ENCODE measurements at regions not wholly inside any gene's neighbourhood (a gene's known extent, or its start where the extent isn't known, plus 50 kb on each side); places are given as distances from the start of the nearest gene placed in this dataset.

- Mint-ChIP-seq H3K27me3 (ENCODE audit: low read depth) (peaks cover 70% of the 10 kb centered on the region), H3K27ac (no peak overlapping the region), H3K9me3 (peaks cover 12% of the 10 kb centered on the region), H3K4me3 (no peak overlapping the region), H3K4me1 (peaks cover 11% of the 10 kb centered on the region), H3K36me3 (no peaks in the 10 kb centered on the region)
- no peak for TF ChIP-seq CTCF (IDR thresholded peaks at IDR 0.05; ENCODE audit: unreplicated experiment)
- DNase-seq (ENCODE audit: low spot score in 2 of 2, unreplicated experiment in 2 of 2) = no peak
Observed at GRCh38 chrX:120001787-120002186, 58.2 kb upstream of the NKAP start.

DNA sequence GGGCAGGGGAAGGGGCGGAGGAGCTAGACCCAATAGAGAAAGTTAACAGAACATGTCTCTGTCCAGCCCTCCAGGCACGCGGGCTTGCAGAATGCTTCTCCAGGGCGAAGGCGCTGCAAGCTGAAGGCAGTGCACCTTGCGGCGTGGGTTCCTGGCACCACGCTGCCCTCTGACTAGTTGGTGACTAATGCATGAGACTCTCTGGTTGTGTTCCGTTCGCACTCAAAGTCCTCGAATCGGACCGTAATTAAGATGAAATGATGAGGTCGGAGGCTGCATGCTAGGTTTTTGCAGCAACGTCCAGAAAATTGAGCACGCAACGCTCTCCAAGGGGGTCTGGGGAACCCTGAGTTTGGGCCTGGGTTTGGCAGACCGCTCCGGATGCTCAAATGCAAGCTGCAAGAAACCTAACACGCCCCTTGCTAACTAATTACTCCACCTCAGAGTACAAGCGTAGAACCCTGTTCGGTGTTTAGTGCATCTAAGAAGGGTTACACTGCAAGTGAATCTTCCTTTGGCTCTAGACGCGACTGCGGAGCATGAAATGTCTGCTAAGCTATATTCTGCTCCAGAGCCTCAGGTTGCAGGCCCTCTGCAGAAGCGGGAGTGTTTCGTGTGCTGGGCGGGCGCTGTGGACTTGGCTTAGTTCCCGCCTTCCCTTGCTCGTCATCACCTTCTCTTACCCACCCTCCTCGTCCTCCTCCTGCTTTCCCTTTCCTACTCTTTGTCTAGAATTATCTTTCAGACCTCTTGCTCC lies 57.1 kb upstream of the NKAP start:
- peaks cover 11% of the 10 kb centered on the region for H3K4me1 Mint-ChIP-seq
- H3K27ac Mint-ChIP-seq = no peak overlapping the region
- no peak overlapping the region for H3K4me3 Mint-ChIP-seq
- peaks cover 8% of the 10 kb centered on the region for H3K9me3 Mint-ChIP-seq
- H3K36me3 Mint-ChIP-seq = no peaks in the 10 kb centered on the region
- TF ChIP-seq CTCF (IDR thresholded peaks at IDR 0.05; ENCODE audit: unreplicated experiment) = no peak
- H3K27me3 Mint-ChIP-seq (ENCODE audit: low read depth) = peaks cover 82% of the 10 kb centered on the region
- DNase-seq (ENCODE audit: low spot score in 2 of 2, unreplicated experiment in 2 of 2) = no peak

- no peak for DNase-seq (ENCODE audit: low spot score in 2 of 2, unreplicated experiment in 2 of 2)
- TF ChIP-seq CTCF (IDR thresholded peaks at IDR 0.05; ENCODE audit: unreplicated experiment) = no peak
- H3K4me1 Mint-ChIP-seq = peaks cover 11% of the 10 kb centered on the region
- H3K36me3 Mint-ChIP-seq = no peaks in the 10 kb centered on the region
- no peak overlapping the region for H3K4me3 Mint-ChIP-seq
- peaks cover 93% of the 10 kb centered on the region for H3K27me3 Mint-ChIP-seq (ENCODE audit: low read depth)
- peaks cover 4% of the 10 kb centered on the region for H3K9me3 Mint-ChIP-seq
- no peak overlapping the region for H3K27ac Mint-ChIP-seq
Observed at GRCh38 chrX:119999087-119999634, 55.6 kb upstream of the NKAP start.

GRCh38 chrX:119997570-119997969 lies 54.0 kb upstream of the NKAP start:
- H3K4me1 Mint-ChIP-seq = peaks cover 11% of the 10 kb centered on the region
- no peak for TF ChIP-seq CTCF (IDR thresholded peaks at IDR 0.05; ENCODE audit: unreplicated experiment)
- H3K36me3 Mint-ChIP-seq = no peaks in the 10 kb centered on the region
- H3K9me3 Mint-ChIP-seq = peaks cover 4% of the 10 kb centered on the region
- no peak for DNase-seq (ENCODE audit: low spot score in 2 of 2, unreplicated experiment in 2 of 2)
- no peak overlapping the region for H3K4me3 Mint-ChIP-seq
- H3K27me3 Mint-ChIP-seq (ENCODE audit: low read depth) = peaks cover 94% of the 10 kb centered on the region
- no peak overlapping the region for H3K27ac Mint-ChIP-seq

- H3K36me3 Mint-ChIP-seq = no peaks in the 10 kb centered on the region
- no peak for DNase-seq (ENCODE audit: low spot score in 2 of 2, unreplicated experiment in 2 of 2)
- H3K27ac Mint-ChIP-seq = no peak overlapping the region
- peaks cover 94% of the 10 kb centered on the region for H3K27me3 Mint-ChIP-seq (ENCODE audit: low read depth)
- H3K4me1 Mint-ChIP-seq = peaks cover 11% of the 10 kb centered on the region
- no peak overlapping the region for H3K4me3 Mint-ChIP-seq
- H3K9me3 Mint-ChIP-seq = peaks cover 4% of the 10 kb centered on the region
- TF ChIP-seq CTCF (IDR thresholded peaks at IDR 0.05; ENCODE audit: unreplicated experiment) = no peak
Observed at GRCh38 chrX:119996600-119997524, 53.3 kb upstream of the NKAP start.
